ENCODE measurements at regions not wholly inside any gene's neighbourhood (a gene's known extent, or its start where the extent isn't known, plus 50 kb on each side); places are given as distances from the start of the nearest gene placed in this dataset.
"Not testable (repeated sequence)": the region's sequence is repeated elsewhere in the genome, so short reads cannot be mapped to it uniquely, and the experiment has no call there.

- no peak overlapping the region for H3K27ac Mint-ChIP-seq
- intact Hi-C loops (cut with DNase I, micrococcal nuclease) = no loop called here
- CTCF ChIA-PET = no interaction called here
- peaks cover 5% of the 10 kb centered on the region for H3K27me3 Mint-ChIP-seq
- no peak overlapping the region for H3K4me3 Mint-ChIP-seq
- POLR2A ChIA-PET = no interaction called here
- no peak for DNase-seq
- H3K36me3 Mint-ChIP-seq (ENCODE audit: low read depth) = no peaks in the 10 kb centered on the region
- no peak for ATAC-seq
- H3K4me1 Mint-ChIP-seq = no peaks in the 10 kb centered on the region
- H3K9me3 Mint-ChIP-seq (ENCODE audit: low read depth) = no peaks in the 10 kb centered on the region
Measured at GRCh38 chr15:35698966-35699575, 153.1 kb upstream of the DPH6 start.

DNA sequence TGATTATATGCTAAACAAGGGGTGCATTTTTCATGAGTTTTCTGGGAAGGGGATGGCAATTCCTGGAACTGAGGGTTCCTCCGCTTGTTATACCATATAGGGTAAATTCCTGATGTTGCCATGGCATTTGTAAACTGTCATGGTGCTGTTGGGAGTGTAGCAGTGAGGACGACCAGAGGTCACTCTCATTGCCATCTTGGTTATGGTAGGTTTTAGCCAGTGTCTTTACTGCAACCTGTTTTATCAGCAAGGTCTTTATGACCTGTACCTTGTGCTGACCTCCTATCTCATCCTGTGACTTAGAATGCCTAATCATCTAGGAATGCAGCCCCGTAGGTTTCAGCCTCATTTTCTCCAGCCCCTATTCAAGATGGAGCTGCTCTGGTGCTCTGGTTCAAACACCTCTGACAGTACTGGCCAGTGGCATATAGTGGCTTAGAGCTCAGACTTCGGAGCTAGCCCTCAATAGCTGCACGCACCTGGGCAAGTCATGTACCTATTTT is 154.2 kb upstream of the DPH6 start:
- ATAC-seq, H3K4me1 Mint-ChIP-seq: not testable (repeated sequence)

GRCh38 chr15:35701402-35702046 is 155.6 kb upstream of the DPH6 start:
- CTCF ChIA-PET = no interaction called here
- H3K4me1 Mint-ChIP-seq = no peaks in the 10 kb centered on the region
- intact Hi-C loops (cut with DNase I, micrococcal nuclease) = no loop called here
- no peak for ATAC-seq
- H3K9me3 Mint-ChIP-seq (ENCODE audit: low read depth) = no peaks in the 10 kb centered on the region
- H3K27me3 Mint-ChIP-seq = peaks cover 2% of the 10 kb centered on the region
- POLR2A ChIA-PET = no interaction called here
- no peak overlapping the region for H3K27ac Mint-ChIP-seq
- no peak overlapping the region for H3K4me3 Mint-ChIP-seq
- H3K36me3 Mint-ChIP-seq (ENCODE audit: low read depth) = no peaks in the 10 kb centered on the region
- no peak for DNase-seq

More for the DNA sequence above, 154.2 kb upstream of the DPH6 start:
- DNase-seq; H3K36me3 Mint-ChIP-seq (ENCODE audit: low read depth); H3K27me3 Mint-ChIP-seq; H3K9me3 Mint-ChIP-seq (ENCODE audit: low read depth); H3K27ac Mint-ChIP-seq; POLR2A ChIA-PET; H3K4me3 Mint-ChIP-seq; CTCF ChIA-PET; intact Hi-C loops (cut with DNase I, micrococcal nuclease): not testable (repeated sequence)

DNA sequence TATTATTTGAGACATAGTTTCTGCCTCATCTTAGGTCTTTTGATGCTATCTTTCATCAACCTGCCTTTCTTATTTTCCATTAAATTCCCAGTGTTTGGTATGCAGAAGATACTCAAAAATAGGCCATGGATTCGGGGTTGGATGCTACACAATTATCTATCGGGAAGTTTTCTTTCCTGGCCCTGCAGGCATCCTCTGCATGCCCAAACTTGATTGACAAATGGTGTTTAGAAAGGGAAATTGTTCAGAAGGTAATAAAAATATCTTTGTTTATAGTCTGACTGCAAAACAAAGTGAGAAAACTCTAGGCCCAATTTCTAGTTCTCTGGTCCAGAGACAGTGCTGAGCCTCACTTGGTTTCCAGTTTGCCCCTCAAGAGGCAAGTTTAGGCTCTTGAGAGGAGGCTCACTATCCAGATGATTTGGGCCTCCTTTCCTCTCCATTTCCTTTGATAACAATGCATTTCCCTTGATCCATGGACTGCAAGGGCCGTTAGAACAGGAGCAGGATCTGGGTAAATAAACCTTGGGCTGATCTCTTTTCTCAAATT is 157.1 kb upstream of the DPH6 start:
- ATAC-seq (no peak), DNase-seq (no peak)
- Mint-ChIP-seq H3K4me3 (no peak overlapping the region), H3K36me3 (ENCODE audit: low read depth) (no peaks in the 10 kb centered on the region), H3K9me3 (ENCODE audit: low read depth) (no peaks in the 10 kb centered on the region), H3K4me1 (no peaks in the 10 kb centered on the region), H3K27me3 (peaks cover 2% of the 10 kb centered on the region), H3K27ac (no peak overlapping the region)
- ChIA-PET CTCF (no interaction called here), POLR2A (no interaction called here)
- intact Hi-C loops (cut with DNase I, micrococcal nuclease) = no loop called here

GRCh38 chr15:35705030-35705883 is 159.3 kb upstream of the DPH6 start:
- no peaks in the 10 kb centered on the region for H3K4me1 Mint-ChIP-seq
- ATAC-seq (no peak), DNase-seq (no peak)
- H3K36me3 Mint-ChIP-seq (ENCODE audit: low read depth) = no peaks in the 10 kb centered on the region
- no peak overlapping the region for H3K4me3 Mint-ChIP-seq
- CTCF ChIA-PET = no interaction called here
- intact Hi-C loops (cut with DNase I, micrococcal nuclease) = no loop called here
- no peaks in the 10 kb centered on the region for H3K27me3 Mint-ChIP-seq
- POLR2A ChIA-PET = no interaction called here
- H3K9me3 Mint-ChIP-seq (ENCODE audit: low read depth) = no peaks in the 10 kb centered on the region
- H3K27ac Mint-ChIP-seq = no peak overlapping the region

DNA sequence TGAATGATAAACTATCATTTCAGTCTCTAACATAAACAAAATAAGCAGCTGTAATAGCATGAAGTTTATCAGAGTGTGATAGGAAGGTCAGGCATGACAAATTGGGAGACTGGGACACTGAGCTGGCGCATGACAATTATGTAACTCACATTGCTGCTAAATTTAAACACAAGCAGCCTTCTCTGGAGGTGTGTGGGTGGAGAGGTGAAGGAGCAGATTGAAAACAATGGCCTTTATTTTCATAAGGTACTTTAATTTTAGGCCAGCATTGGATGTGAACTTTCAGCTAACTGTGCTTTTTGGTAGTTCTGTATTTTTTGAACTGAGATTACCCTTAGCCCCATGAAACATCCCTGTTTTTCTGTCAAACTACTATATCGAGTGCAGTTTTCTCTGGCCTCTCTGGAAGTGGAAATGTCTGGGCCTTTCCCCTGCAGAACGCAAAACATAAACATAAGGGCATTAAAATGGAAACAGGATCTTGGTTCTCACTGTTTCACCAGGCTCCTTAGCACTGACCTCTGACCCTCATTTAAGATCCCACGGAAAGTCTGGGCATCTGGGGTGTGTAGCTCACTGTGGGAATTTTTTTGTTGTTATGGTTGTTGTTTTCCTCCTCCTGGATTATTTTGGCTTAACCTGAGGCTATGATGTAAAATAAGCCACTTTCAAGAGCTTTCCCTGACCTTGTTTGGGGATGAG is 160.1 kb upstream of the DPH6 start:
- intact Hi-C loops (cut with DNase I, micrococcal nuclease) = no loop called here
- H3K4me3 Mint-ChIP-seq = no peak overlapping the region
- POLR2A ChIA-PET = no interaction called here
- ATAC-seq (no peak), DNase-seq (no peak)
- H3K36me3 Mint-ChIP-seq (ENCODE audit: low read depth) = no peaks in the 10 kb centered on the region
- no peaks in the 10 kb centered on the region for H3K27me3 Mint-ChIP-seq
- no peak overlapping the region for H3K27ac Mint-ChIP-seq
- no peaks in the 10 kb centered on the region for H3K9me3 Mint-ChIP-seq (ENCODE audit: low read depth)
- CTCF ChIA-PET = no interaction called here
- H3K4me1 Mint-ChIP-seq = no peaks in the 10 kb centered on the region

DNA sequence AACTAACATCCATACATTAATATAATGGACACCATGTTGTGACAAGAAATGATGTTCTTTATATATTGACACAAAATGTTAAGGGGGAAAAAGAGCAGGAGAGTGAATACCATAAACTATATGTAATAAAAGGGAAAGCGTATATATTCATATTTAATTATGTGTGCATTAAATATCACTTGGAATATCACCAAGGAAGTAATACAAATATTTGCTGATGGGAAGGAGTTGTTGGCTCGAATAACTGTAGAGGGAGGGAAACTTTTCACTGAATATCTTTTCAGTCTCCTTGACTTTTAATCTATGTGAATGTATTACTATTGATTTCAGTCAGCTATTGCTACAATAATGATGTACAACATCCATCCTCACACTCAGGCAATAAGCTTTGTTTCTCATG is 167.0 kb upstream of the DPH6 start:
- peaks cover 3% of the 10 kb centered on the region for H3K9me3 Mint-ChIP-seq (ENCODE audit: low read depth)
- no peaks in the 10 kb centered on the region for H3K36me3 Mint-ChIP-seq (ENCODE audit: low read depth)
- H3K27me3 Mint-ChIP-seq = peaks cover 4% of the 10 kb centered on the region
- H3K27ac Mint-ChIP-seq = no peak overlapping the region
- no peak overlapping the region for H3K4me3 Mint-ChIP-seq
- ChIA-PET POLR2A (no interaction called here), CTCF (no interaction called here)
- intact Hi-C loops (cut with DNase I, micrococcal nuclease) = no loop called here
- ATAC-seq (no peak), DNase-seq (no peak)
- H3K4me1 Mint-ChIP-seq = no peaks in the 10 kb centered on the region

- H3K9me3 Mint-ChIP-seq (ENCODE audit: low read depth) = peaks cover 3% of the 10 kb centered on the region
- H3K27me3 Mint-ChIP-seq = peaks cover 5% of the 10 kb centered on the region
- CTCF ChIA-PET = no interaction called here
- POLR2A ChIA-PET = no interaction called here
- intact Hi-C loops (cut with DNase I, micrococcal nuclease) = no loop called here
- H3K36me3 Mint-ChIP-seq (ENCODE audit: low read depth) = no peaks in the 10 kb centered on the region
- ATAC-seq (no peak), DNase-seq (no peak)
- no peaks in the 10 kb centered on the region for H3K4me1 Mint-ChIP-seq
- H3K4me3 Mint-ChIP-seq = no peak overlapping the region
- H3K27ac Mint-ChIP-seq = no peak overlapping the region
Measured at GRCh38 chr15:35713733-35714132, 167.8 kb upstream of the DPH6 start.

GRCh38 chr15:35717721-35718120 is 171.8 kb upstream of the DPH6 start:
- DNase-seq (no peak), ATAC-seq (no peak)
- peaks cover 3% of the 10 kb centered on the region for H3K9me3 Mint-ChIP-seq (ENCODE audit: low read depth)
- H3K4me1 Mint-ChIP-seq = no peaks in the 10 kb centered on the region
- CTCF ChIA-PET = interaction anchor here (0.5 to 0.8 kb wide), 2 partner anchors 24 to 304 kb away, joined by 3 read pairs; no protein-coding TSS in a partner anchor
- intact Hi-C loops (cut with DNase I, micrococcal nuclease) = no loop called here
- H3K4me3 Mint-ChIP-seq = no peak overlapping the region
- no peak overlapping the region for H3K27ac Mint-ChIP-seq
- H3K36me3 Mint-ChIP-seq (ENCODE audit: low read depth) = no peaks in the 10 kb centered on the region
- POLR2A ChIA-PET = no interaction called here
- peaks cover 6% of the 10 kb centered on the region for H3K27me3 Mint-ChIP-seq

- no peak for ATAC-seq
- CTCF ChIA-PET = interaction anchor here (0.6 kb wide), 1 partner anchor 868 kb away, joined by 4 read pairs; no protein-coding TSS in a partner anchor
- DNase-seq = no peak
- intact Hi-C loops (cut with DNase I, micrococcal nuclease) = no loop called here
- Mint-ChIP-seq H3K4me1 (no peaks in the 10 kb centered on the region), H3K36me3 (ENCODE audit: low read depth) (no peaks in the 10 kb centered on the region), H3K27ac (no peak overlapping the region), H3K27me3 (peaks cover 6% of the 10 kb centered on the region), H3K4me3 (no peak overlapping the region), H3K9me3 (ENCODE audit: low read depth) (peaks cover 3% of the 10 kb centered on the region)
- POLR2A ChIA-PET = no interaction called here
Measured at GRCh38 chr15:35720019-35720418, 174.1 kb upstream of the DPH6 start.

DNA sequence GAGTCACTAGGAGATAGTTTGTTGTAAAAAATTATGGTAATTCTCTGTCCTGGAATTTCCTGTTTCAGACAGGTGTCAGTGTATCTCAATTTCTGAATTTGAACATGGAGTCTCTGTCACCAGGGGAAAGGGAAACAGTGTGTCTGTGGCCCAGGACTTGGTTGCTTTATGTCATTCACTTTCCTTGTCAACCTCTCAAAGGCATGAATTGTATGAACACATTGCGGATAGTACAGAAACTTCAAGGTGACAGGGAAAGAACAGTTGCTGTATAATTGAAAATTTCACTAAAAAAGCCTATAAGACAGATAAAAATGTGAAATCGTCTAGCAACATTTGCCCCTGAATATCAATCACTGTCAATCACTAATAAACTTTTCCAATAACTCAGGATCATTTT is 175.0 kb upstream of the DPH6 start:
- Mint-ChIP-seq H3K4me1 (no peaks in the 10 kb centered on the region), H3K9me3 (ENCODE audit: low read depth) (peaks cover 1% of the 10 kb centered on the region), H3K36me3 (ENCODE audit: low read depth) (no peaks in the 10 kb centered on the region), H3K27ac (no peak overlapping the region), H3K27me3 (peaks cover 6% of the 10 kb centered on the region), H3K4me3 (no peak overlapping the region)
- intact Hi-C loops (cut with DNase I, micrococcal nuclease) = no loop called here
- POLR2A ChIA-PET = no interaction called here
- ATAC-seq = no peak
- CTCF ChIA-PET = no interaction called here
- DNase-seq = no peak

Data from activated CD4-positive, alpha-beta T cell treated with anti-CD3 and anti-CD28 coated beads for 36 hours (primary cell).